ENCODE measurements at regions not wholly inside any gene's neighbourhood (a gene's known extent, or its start where the extent isn't known, plus 50 kb on each side); places are given as distances from the start of the nearest gene placed in this dataset.
"Not testable (repeated sequence)": the region's sequence is repeated elsewhere in the genome, so short reads cannot be mapped to it uniquely, and the experiment has no call there.

DNA sequence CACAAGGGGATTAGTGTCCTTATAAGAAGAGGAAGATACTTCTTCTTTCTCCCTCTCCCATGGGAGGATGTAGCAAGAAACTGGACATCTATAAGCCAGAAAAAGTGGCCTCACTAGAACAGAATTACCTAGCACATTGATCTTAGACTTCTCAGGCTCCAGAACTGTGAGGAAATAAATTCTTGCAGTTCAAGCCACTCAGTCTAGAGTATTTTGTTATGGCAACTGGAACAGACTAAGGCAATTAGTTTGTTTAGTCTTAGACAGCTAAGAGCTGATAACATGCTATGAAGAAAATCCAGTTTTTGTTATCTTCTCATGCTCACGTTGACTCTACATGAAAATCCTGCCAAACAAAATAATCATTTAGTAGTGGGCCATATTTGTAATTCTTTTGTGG is 627.6 kb upstream of the PHF14 start:
- DNase-seq = no peak

DNA sequence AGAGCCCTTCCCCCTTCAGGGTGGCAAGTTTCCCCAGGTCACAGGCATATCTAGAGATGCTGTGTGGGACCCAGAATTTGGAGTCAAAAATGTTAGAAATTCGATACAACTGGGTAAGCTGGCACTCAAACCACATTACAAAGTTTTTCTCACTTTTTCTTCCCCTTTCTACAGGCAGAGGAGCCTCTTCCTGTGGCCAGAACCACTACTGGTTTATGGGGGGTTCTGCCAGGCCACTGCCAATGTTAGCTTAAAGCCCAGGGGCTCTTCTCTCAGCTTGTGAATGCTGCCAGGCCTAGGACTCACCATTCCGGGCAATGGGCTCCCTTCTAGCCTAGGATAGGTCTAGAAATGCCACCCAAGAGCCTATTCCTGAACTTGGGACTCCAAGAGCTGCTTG is 617.9 kb upstream of the PHF14 start:
- DNase-seq = no peak

DNA sequence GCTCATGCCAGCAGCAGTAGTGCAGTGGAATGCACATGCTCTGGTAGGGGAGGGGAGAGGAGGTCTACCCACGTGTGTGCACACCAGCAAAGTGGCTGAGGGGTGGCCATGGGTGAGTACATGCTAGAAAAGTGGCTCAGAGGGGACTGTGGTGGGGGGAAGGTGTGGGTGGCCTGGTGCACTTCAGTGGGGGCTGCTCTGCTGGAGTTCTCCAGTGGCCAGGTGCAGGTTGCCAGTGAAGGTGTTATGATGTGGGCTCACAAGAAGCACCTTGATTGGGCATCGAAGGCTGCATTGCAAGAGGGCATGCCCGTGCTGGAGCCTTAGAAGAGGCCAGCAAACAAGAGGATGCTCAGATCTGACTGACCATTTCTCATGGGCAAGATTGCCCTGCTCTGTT is 613.6 kb upstream of the PHF14 start:
- no peak for DNase-seq

DNA sequence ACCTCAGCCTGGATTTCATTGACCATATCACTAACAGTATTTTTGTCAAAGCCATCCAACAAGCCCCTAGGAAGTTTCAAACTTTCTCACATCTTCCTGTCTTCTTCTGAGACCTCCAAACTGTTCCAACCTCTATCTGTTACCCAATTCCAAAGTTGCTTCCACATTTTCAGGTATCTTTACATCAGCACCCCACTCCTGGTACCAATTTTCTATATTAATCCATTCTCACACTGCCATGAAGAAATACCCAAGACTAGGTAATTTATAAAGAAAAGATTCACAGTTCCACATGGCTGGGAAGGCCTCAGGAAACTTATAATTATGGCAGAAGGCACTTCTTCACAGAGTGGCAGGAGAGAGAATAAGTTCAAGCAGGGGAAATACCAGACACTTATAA is 571.9 kb upstream of the PHF14 start:
- no peak for DNase-seq

DNA sequence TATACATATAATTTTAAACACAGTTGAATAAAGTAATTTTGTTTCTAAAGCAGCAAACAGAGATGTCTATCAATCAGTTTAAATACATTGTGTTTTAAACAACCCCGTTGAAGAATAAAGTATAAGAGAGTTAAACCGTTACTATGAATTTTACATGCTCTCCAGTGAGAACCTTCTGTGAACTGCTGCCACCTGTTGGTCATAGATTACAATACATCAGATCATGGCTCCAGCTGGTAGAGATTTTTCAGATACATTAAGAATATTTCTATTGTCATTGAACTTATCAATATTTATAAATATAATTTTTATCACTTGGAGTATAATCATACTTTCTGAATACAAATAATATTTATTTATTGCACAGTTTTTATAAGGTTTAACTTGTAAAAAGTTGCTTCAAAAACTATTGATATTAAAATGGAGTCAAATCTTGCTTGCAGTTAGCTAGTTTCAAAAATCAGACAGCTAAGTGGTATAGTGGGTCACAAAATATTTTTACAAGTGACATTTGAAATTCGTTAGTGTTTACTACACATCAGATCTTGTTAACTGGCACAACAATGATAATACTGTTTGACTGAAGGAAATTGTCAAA is 561.2 kb upstream of the PHF14 start:
- DNase-seq = peak; percentile 61

DNA sequence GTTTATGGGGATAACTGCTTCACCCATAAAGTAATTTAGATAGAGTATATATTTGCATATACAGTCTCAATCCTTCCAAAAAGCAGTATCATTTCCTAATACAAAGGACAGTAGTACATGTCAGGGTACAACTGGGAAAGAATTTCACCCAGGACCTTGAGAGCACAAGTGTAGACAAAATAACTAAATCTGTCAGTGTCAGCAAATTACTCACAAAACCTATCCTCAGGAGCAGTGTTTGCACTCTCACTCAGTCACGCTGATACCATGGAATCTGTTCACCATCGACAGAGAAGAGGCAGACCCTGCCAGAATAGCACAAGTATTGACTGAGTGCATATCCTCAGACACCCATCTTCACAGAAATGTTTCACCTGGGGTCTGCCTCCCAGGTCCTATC is 554.7 kb upstream of the PHF14 start:
- DNase-seq = no peak

DNA sequence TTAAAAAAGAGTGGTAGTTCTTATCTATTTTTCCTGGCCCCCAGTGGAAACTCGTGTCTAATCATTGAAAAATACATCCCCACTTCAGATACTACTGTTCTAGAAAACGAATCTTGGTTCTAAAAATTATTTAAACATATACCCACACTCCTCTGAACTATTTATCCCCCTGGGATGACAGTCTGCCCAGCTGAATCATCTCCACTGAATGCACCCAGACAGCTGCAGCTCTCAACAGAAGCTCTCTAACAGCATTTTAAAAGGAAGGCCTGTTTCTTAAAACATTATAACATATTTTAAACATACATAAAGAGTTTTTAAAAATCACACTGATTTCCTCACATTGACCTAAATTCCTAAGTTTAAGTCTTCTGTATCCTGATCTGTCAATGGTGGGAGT is 544.6 kb upstream of the PHF14 start:
- no peak for DNase-seq

DNA sequence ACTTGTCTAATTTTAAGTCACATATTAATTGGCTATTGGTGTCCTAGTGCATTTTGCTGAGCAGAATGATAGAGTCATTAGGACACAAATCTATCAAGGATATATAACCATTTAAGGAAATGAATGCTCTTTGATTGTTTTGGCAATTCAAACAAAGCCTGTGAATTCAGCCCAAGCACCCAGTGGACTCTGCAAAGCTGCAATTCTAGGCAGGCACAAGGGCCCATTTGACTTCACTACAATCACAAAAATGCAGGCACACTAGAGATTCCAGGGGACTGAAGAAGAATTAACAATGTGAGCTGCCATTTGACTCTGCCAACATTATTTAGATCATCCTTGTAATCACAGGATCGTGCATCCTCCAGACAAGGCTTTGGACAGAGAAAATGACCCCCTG is 544.2 kb upstream of the PHF14 start:
- no peak for DNase-seq

DNA sequence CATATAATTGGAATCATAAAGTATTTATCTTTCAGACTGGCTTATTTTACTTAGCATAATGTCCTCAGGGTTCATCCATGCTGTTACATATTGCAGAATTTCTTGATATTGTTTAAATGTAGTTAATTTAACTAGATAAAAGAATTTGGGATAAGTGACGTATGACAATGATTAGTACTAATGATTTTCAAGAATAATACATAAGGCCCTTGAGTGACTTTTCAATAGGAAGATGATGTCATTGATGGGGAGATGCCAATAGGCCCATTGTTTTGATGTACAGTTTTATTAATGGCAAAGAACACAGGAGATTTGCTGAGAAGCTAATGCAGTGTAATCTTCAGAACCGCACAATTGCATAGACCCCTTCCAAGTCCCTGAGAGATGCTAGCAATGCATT is 537.4 kb upstream of the PHF14 start:
- no peak for DNase-seq

DNA sequence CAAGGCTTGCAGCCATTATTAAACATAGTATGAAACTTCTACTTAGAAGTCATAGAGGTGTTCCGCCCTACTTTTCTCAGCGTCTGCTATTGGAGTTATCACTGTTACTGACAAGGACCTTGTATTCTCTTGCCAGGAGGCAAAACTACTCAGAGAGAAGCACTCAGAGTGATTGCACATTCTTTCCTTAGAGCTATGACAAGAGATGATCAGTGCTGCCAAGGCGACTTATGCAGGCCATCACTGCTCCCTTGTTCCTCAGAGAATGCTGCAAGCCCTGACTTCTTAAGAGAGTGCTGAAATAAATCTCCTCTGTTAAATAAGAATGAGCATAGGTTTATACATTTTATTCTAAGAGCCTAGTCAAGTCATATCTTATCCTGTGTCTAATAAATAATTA is 534.6 kb upstream of the PHF14 start:
- no peak for DNase-seq

DNA sequence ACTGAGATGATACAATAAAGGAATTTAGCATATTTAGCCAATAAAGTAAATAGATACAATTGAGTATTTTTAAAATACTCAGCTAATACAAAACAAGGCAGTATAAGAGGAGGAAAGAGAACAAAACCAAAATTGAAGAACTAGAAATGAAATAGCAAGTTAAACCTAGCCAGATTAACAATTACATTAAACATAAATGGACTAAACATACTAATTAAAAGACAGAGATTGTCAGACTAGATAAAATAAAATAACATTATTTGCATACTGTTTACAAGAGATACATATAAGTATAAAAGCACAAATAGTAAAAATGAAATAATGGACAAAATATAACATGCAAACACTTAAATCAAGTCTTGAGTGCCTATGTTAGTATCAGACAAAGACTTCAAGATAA is 517.7 kb upstream of the PHF14 start:
- no peak for DNase-seq

DNA sequence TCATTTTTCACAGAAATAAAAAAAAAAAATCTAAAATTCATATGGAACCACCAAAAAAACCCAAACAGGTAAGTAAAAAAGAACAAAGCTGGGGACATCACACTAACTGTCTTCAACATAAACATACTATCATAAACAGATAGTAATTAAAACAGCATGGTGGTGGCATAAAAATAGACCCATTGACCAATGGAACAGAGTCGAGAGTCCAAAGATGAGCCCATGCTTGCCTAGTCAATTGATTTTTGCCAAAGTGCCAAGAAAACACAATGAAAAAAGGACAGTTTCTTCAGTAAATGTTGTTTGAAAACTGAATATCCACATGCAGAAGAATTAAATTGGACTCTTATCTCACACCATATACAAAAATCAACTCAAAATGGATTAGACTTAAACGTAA is 513.2 kb upstream of the PHF14 start:
- DNase-seq = no peak

DNA sequence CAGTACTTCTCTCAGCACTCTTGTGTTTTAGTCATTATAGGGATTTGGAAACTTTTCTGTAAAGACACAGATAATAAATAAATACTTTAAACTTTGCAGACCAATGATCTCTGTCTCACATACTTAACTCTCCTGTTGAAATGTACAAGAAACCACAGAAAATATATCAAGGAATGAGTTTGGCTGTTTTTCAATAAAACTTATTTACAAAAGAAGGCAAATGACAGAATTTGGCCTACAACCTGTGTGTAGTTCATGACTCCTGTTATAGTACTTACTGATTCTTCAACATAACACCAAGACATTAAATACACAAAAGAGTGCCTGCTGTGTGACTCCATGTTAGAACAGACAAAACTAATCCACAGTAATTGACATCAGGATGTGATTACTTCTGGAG is 510.0 kb upstream of the PHF14 start:
- no peak for DNase-seq

DNA sequence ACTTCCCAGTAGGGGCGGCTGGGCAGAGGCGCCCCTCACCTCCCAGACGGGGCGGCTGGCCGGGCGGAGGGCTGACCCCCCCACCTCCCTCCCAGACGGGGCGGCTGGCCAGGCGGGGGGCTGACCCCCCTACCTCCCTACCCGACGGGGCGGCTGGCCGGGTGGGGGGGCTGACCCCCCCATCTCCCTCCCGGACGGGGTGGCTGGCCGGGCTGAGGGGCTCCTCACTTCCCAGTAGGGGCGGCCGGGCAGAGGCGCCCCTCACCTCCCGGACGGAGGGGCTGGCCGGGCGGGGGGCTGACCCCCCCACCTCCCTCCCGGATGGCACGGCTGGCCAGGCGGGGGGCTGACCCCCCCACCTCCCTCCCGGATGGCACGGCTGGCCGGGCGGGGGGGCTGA is 508.1 kb upstream of the PHF14 start:
- DNase-seq = not testable (repeated sequence)

DNA sequence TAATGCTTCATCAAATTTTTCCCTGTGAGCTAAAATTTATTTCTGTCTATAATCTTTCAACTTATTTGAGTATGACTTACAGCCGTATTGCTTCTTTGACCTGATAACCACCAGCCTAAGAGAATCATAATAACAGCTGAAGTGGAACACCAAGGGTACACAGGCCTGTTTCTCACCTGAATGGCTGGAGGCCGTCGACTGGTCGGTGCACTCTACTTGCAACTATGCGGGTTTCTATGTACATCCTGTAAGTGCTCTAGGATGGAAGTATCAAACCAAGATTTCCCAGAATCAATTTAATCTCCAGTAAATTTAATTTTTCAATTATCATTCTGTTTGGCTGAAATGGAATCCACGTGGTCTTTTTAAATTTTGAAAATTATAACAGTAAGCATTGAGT is 504.8 kb upstream of the PHF14 start:
- DNase-seq = no peak

DNA sequence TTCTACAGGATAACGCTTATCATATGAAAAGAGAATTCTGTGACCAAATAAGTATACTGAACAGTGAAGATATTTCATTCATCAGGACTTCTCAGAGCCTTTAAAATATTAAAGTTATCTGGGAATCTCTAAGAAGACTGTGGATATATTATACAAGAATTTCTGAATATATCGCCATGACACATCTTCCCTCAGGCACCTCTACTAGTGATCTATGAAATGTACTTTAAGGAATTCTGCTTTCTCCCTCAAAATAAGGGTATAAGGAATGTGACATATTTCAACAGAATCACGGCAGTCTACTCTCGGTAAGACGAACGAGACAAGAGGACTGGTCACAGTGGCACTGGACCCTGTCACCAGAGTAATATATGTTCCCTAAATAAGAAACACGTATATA is 504.2 kb upstream of the PHF14 start:
- DNase-seq = no peak

DNA sequence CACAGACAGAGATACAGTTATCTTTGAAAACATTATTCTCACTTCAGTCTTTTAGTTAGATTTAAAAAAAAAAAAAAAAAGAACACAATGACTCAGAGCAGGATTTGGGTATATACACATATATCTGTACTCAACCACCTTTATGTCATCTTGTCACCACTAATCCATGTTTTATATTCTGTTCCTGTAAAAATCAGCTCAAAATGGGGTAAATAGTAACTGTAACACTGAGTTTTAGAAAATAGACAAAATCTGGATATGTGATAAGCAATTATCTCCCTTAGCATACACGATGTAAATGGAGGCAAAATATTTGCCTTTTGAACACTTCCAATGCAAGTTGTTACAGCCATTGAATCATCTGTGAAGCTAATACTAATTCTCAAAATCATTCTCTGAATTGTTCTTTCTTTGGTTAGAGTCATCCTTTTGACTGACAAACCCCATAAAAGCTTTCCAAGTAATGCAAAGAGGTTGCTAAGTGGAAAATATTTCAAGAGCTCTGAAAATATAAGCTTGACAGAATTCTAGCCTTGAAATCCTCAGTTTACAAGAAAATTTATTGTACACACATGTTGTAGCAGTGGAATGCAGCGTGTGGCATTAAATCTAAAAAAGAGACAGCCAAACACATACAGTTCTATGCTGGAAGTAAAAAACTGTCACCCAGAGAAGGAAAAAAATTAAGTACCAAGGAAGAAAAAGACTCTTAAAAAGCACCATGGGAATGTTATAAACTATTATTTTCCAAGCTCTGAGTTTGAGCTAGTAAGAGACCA is 502.2 kb upstream of the PHF14 start:
- no peak for DNase-seq

DNA sequence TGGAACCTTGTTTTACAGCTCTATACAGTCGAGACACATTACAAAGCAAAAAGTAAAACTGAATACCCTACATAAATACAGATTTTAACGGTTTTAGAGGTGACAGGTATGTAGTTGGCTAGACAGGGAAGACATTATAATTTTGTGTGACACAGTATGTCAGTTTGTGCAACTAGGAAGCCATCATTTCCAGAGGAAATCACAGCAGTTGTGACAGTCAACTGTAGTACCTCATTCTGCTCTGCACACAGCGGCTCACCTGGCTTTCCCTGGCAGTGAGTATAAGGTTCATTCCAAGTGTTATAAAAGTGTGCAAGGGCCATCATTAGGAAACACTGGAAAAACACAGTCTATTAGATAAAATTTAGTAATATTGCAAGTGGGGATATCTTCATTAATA is 501.6 kb upstream of the PHF14 start:
- DNase-seq = no peak

DNA sequence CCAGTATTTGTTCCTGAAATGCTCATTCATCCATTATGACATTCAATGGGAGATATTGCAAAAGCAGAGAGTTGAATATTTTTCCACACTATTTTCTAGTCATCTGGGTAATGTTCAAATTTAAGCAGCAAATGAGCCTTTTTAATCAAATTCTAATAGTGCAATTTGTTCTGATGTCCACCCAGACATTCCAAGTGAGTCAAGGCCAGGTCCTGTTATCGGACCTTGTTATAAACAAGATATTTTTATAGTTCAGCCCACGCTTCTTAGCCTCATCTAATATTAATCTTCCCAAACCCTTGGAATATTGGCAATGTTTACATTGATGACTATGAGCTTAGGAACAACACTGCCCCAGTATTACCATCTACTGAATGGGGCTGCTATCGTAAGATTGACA is 500.1 kb upstream of the PHF14 start:
- DNase-seq = no peak

DNA sequence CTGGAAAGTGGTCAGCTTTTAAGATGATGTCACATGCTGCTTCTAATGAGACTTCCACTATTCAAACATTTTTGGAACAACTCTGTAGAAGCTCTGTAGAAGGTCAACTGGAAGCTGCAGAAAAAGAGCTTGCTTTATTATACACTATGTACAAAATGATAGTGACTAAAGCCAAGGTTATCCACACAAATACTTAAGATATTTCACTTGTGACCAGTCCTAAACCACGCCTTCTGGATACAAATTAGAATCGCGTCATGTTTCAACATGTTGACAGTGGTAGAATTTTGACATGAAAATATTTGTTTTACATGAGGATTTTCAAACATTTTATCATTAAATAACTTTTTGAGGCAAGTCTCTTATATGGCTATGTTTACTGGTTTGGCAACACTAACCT is 499.6 kb upstream of the PHF14 start:
- DNase-seq = no peak

DNA sequence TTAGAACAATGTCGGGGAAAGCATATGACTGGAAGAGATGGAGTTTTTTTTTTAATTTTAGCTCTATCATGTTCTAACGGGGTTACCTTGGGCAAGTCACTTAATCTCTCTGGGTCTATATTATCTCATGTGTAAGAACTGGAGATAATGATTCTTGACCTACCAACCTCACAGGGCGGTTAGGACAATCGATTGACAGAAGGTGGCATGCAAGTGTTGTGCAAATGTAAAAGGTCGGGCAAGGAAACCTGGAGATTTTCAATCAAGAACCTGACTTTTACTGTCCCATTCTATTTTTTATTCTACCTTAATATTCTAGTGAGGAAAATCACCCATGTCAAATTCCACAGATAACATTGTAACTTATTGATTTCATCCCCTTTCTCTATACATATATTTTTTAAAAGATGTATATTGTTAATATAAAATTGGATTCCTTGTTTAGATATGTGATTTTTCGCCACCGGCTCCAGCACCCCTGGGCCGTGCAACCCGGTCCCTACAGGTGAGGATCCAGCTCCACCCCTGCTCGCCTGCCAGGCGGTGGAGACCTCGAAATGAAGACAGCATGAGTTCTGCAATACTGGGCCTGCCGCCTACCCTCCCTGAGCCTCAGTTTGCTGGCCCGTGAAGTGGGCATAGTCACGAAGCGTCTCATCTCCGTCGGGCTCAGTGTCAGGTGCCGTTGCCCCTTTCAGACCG is 497.6 kb upstream of the PHF14 start:
- peak; percentile 1 for DNase-seq

DNA sequence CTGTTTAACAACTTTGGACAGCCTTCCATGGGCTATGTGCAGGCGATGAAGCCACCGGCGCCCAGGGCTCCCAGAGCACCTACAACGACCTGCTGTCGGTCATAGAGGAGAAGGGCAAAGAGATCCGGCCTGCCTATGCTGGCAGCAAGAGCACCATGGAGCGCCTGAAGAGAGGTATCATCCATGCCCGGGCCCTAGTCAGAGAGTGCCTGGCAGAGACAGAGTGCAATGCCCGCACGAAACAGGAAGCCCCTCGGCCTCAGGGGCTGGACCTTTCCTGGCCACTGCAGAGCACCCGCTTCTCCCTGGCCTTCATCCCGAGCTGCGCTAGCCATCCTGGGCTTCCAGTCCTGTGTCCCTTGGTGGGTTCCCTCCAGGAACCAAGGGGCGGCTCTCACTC is 497.0 kb upstream of the PHF14 start:
- no peak for DNase-seq

DNA sequence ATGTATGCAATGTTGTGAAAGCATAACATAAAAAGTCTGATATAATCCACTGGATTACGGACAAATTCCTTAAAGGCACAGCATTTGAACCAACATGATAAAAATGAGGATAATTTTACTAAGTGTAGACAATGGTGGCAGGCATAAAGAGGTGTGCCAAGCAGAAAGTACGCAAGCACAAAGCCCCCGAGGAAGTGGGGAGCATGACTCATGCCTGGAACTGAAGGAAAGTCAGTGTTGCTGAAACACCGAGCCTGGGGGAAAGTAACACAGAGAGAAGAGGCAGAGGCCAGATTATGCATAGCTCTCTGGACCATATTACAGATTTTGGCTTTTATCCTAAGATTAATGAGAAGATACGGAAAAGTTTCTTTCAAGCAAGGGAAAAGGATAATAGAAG is 490.0 kb upstream of the PHF14 start:
- no peak for DNase-seq

DNA sequence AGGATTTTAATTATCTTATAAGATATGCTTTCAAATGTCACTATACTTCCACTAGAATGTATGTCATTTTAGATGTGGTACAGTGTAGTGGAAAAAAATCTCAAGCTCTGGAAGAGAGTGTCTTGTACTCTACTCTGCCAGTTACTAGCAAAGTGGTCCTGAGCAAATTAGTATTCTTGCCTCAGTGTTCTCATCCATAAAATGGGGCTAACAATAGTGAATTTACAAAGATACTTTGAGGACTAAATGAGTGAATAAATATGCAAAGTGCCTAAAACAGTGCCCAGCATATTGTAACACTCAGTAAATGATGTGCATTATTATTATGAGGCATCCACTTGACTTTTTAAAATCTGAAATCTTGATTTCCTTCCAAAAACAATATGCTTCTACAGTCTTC is 488.9 kb upstream of the PHF14 start:
- DNase-seq = no peak

All from OCI-M1 (cell line).